Epithelial cell of proximal tubule (primary cell): ENCODE measurements at regions not wholly inside any gene's neighbourhood (a gene's known extent, or its start where the extent isn't known, plus 50 kb on each side); places are given as distances from the start of the nearest gene placed in this dataset.

ENCODE experiments used
- DNase-seq: peaks from one replicate; pipeline ENCODE4 v3.0.0-alpha.2; 2011; ENCODE audit warnings: low read depth
- H3K4me3 ChIP-seq: 2 replicates; pipeline ENCODE4 v1.5.1; 2011; ENCODE audit warnings: low read depth, mild to moderate bottlenecking, low read length
- TF ChIP-seq, protein P1 (sequence below): conservative IDR thresholded peaks from 2 replicates; pipeline ENCODE4 v1.5.1; 2012; ENCODE audit warnings: low read depth, mild to moderate bottlenecking, low read length

GRCh38 chr11:11747570-11747969 is 94.2 kb upstream of the USP47 start:
- TF ChIP-seq, protein P1, sequence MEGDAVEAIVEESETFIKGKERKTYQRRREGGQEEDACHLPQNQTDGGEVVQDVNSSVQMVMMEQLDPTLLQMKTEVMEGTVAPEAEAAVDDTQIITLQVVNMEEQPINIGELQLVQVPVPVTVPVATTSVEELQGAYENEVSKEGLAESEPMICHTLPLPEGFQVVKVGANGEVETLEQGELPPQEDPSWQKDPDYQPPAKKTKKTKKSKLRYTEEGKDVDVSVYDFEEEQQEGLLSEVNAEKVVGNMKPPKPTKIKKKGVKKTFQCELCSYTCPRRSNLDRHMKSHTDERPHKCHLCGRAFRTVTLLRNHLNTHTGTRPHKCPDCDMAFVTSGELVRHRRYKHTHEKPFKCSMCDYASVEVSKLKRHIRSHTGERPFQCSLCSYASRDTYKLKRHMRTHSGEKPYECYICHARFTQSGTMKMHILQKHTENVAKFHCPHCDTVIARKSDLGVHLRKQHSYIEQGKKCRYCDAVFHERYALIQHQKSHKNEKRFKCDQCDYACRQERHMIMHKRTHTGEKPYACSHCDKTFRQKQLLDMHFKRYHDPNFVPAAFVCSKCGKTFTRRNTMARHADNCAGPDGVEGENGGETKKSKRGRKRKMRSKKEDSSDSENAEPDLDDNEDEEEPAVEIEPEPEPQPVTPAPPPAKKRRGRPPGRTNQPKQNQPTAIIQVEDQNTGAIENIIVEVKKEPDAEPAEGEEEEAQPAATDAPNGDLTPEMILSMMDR, result no peak
- DNase-seq, result no peak
- H3K4me3 ChIP-seq, result no peak overlapping the region

GRCh38 chr11:11746449-11746848 is 95.3 kb upstream of the USP47 start:
- H3K4me3 ChIP-seq, result no peak overlapping the region
- TF ChIP-seq, protein P1, result no peak
- DNase-seq, result no peak

DNA sequence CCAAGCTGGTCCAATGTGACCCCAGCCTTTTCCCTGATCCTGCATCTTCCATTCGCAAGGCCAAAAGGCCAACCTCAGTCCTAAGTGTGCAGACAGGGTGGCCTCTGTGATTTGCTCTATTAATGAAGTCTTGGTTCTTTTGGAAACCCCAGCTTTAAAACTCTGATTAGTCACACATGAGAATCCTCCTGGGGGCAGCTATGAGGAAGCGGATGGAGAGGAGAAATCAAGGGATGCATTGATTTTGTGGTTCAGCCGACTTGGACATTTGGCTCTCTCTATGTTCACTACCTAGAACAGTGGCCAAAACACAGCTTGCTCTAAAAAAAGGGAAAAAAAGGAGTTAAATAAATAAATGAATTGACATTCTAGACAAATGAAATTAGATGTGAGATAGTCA is 98.6 kb upstream of the USP47 start:
- TF ChIP-seq, protein P1, result no peak
- H3K4me3 ChIP-seq, result no peak overlapping the region
- no peak for DNase-seq

- TF ChIP-seq, protein P1, result no peak
- H3K4me3 ChIP-seq, result no peak overlapping the region
- no peak for DNase-seq
Measured at GRCh38 chr11:11742486-11742885, 99.3 kb upstream of the USP47 start.

DNA sequence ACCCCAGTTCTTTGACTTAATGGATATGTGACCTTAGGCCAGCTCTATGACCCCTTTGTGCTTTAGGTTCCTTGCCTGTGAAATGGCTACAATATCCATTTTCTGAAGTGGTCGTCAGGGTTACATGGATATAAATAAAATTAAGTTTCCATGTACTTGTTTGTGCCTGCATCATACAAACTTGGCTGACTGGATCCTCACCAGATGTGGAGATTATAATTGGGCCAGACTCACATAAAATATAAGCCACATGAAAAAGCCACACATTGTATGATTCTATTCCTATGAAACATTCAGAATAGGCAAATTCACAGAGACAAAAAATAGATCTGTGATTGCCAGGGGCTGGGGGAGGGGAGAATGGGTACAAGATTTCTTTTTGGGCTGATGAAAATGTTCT is 100.9 kb upstream of the USP47 start:
- no peak overlapping the region for H3K4me3 ChIP-seq
- TF ChIP-seq, protein P1, result no peak
- no peak for DNase-seq

DNA sequence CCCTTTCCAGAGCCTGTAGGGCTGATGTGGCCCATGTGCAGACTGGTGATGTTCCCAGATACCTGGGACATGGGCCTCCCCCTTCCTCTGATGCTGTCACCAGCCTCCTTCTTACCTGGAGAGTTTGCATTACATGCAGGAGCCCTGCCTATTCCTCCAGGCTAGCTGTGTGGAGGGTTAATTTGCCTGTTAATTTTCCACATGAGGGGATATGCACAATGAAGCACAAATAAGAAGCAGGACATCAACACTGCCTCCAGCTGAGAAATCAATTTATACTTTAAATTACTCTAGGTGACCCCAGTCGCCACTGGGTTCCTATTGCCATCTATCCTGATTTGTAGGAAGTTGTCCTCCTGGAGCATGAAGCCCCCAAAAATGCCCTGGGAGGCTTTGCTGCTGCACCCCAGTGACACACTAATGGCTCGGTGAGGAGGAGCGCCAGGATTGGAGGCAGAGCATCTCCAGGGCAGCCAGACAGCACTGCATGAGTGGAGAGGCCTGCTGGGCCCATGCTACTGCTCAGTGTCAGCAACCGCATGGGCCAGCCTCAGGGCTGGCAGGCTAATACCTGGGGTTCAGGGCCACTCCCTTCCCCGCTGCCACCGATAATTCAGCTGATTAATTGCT is 101.6 kb upstream of the USP47 start:
- TF ChIP-seq, protein P1, result no peak
- DNase-seq, result no peak
- no peak overlapping the region for H3K4me3 ChIP-seq

GRCh38 chr11:11738370-11738769 is 103.4 kb upstream of the USP47 start:
- TF ChIP-seq, protein P1, result no peak
- no peak overlapping the region for H3K4me3 ChIP-seq
- no peak for DNase-seq
